GM21717 (cell line): ENCODE measurements at regions not wholly inside any gene's neighbourhood (a gene's known extent, or its start where the extent isn't known, plus 50 kb on each side); places are given as distances from the start of the nearest gene placed in this dataset.
"Not testable (repeated sequence)": the region's sequence is repeated elsewhere in the genome, so short reads cannot be mapped to it uniquely, and the experiment has no call there.

ENCODE experiments used
- ATAC-seq: cut with Tn5 transposase; IDR thresholded peaks from one replicate; pipeline ENCODE4 v1.9.1; 2021; ENCODE audit warnings: mild to moderate bottlenecking, moderate library complexity; ENCODE audit not compliant: unreplicated experiment

DNA sequence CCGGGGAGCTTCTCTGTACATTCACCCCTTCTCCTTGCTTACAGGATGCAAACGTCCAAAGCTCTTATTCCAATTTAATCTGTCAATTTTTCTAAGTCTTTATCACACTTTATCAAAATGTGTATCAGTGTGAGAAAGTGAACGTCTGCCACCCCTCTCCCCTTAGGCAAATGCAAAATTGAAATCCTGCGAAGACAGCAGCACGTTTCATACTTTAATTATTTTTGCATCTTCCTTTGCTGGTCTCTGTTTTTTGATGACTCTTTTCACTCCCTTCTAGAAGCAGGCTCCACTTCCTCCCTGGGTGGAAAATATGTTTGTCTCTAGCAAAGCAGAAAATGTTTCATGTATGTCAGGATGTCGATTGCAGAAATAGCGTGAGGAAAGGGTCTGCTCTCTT lies 576.5 kb upstream of the BRINP1 start:
- ATAC-seq = no peak

DNA sequence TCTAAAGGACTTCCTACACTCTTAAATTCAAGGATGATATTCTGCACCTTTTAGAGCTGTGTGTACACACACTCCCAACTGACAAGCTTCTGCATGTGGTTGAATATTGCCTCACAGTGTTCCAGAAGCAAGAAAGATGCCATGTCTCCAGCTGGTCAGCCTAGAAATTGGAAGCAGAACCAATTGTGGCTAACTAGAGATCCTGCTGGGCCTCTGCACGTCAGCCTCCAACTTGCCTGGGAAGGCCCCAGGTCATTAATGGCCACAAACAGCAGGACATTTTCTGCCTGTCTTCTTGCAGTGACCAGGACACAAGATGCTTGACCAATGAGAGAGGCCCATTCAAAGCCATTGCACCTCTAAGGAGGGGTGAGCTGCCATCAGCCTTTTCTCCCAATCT lies 571.9 kb upstream of the BRINP1 start:
- no peak for ATAC-seq

DNA sequence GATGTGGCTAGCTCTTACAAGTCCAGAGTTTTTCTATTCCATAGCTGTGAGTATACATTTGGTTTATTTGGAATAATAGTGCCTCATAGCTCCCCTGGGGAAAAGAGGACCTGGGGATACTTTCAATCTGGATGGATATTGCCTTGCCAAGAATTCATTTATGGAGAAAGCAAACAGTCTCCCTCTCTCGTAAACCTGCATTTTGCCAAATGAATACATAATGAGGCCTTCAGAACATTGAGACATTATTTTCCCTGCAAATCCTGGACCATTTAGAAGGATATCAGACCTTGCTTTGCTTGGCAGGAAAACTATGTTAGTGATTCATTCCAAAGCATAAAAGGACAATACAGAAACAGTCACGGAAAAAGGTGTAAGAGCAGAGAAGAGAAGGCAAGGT lies 569.6 kb upstream of the BRINP1 start:
- no peak for ATAC-seq

DNA sequence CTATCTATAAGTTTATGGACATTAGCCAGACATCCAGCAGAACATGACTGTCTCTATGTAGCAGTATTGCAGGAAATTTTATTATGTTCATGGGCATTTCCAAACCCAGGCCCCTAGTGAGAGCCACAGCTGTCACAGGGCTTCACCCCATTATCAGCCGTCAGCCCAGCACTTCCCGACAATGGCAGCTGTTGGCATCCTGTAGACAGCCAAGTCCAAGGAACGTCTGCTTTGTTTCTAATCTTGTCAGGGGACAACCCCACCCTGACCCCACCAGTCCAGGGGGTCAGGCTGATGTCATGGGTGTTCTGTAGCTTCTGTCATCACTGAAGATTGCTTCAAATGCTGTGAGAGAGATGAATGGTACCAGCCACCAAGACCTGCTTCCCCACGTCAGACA lies 565.3 kb upstream of the BRINP1 start:
- no peak for ATAC-seq

DNA sequence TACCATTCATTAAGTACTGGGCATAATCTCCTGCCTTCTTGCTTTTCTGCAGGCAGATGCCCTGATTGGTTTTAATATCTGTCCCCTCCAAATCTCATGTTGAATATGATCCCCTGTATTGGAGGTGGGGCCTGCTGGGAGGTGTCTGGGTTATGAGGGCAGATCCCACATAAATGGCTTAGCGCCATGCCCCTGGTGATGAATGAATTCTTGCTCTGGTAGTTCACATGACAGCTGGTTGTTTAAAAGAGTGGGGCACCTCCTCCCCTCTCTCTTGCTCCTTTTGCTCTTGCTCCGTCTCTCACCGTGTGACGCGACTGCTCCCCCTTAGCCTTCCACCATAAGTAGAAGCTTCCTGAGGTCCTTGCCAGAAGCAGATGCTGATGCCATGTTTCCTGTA lies 564.0 kb upstream of the BRINP1 start:
- ATAC-seq = no peak

DNA sequence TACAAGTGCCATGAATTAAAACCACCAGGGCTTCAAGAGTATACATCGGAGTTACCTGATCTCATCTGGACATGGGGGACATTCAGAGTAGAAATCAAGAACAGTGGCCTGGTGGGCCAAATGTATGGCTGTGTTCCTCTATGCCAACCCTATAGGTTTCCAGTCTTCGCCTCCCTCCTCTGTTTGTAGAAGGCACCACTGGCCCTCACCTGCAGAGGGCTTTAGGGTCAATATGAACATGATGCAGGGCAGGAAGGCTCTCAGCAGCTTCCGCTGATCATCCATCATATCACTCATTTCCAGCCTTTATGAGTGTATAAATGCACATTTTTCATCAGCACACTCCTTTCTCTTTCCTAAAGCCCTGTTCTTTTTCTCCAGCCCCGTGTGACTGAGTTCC lies 555.5 kb upstream of the BRINP1 start:
- no peak for ATAC-seq

DNA sequence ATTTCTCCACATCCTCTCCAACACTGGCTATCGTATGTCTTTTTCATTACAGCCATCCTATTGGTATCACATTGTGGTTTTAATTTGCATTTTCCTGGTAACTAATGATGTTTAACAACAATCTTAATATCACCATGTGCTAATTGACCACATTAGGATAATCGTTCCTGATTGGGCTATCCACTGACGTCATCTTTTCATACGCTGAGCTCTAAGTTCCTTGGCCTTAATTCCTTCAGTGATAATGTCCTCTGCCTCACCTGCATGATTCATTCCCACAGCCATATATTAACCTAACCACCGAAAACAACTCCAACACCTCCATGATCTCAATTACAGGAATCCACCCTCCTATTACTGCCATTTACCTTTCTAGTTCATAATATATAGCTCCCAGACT lies 547.9 kb upstream of the BRINP1 start:
- no peak for ATAC-seq

DNA sequence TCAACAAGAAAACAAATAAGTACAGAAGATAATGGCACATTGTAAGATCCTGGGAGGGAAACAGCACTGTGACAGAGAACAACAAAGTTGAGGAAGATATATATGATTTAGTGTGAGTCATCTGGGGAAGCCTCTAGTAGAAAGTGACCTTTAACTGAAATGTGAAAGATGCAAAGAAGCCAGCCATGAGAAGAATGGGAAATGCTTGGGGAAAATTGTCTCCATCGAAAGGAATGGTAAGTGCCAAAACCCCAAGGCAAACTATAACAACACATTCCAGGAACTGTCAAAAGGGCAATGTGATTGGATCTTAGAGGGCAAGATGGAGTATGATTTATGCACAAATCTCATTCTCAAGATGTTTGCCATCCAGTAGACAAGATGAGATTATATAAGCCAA lies 537.8 kb upstream of the BRINP1 start:
- no peak for ATAC-seq

DNA sequence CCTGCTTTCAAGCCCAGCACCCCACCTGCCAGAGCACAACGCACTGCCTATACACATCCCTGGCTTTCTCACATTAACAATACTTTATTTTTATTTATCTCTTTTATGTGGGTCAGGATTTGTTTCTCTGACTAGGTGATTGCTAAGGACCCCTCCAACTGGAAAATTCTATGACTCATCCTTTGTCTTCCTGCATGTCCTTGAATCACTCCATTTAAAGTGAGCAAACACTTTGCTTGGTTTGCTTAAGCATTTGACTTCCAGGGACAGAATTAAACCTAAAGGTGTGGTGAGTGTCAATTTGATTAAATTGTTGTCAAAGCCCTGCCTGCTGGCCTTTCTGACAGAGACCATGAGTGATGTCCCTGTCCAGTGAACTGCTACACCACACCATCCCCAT lies 536.5 kb upstream of the BRINP1 start:
- no peak for ATAC-seq

DNA sequence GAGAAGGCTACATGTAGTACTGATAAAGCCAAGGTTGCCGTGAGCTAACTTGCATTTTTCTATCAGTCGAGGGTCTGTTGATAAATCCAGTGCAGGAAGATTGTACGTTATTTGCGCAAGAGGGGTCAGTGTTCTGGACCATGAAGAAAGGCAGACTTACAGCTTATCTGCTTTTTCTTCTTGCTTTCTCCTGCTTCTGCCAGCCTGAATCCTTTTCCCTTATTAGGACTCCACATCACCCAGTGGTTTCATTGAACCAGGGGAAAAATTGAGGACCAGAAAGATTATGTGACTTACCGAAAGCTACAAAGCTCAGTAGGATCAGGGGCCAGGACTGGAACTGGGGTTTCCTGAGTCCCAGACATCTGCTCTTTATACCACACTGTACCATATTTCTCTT lies 534.6 kb upstream of the BRINP1 start:
- ATAC-seq = no peak

DNA sequence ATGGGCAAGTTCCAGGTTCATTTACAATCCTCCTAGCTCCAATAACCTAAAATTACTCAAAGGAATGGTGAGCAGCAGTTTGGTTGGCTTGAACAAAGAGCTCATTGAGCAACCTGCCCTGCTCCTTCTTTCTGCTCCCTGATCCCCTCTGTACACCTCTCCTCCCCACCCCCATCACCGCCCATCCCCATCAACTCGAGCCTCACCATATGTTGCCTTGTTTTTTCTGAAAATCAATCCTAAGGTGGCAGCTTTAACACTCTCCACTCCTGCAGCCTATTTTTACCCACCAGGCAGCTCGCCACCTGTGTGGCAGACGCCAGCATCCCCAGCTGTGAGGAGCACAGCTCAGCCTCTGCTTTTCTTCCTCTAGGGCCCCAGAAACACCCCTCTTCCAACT lies 533.4 kb upstream of the BRINP1 start:
- ATAC-seq = no peak

DNA sequence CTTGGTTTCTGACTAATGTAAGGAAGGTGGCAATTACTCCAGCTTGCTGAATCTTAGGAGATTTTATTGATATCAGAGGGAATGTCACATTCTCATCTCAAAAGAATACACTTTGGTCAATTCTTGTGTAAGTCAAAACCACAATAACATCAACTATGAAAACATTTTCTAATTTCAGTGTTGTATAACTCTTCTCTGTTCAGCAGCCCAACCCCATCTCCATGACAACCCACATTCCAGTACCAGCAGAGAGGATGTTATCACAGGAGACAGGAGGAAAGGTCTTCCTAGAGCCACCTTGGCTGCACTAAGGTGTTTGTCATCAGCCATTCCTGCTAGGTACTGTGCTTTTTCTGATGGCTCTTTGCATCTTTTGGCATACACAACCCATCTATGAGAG lies 529.1 kb upstream of the BRINP1 start:
- no peak for ATAC-seq

DNA sequence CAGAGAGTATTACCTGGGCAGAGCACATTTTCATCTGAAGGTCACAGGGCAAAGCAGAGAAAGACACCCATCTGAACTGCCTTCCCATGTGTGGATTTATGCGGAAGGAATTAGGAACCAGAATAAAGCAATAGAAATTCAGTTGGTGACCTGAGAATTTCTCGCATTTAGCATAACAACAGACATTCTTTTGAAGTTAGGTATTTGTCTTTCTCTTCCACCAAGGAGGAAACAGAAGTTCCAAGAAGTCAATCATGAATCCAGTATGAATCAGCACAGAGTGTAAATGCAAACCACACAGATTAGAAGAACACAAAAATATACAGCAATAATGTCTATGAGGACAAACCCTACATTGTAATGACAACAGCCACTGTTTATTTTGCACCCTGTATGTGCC lies 515.2 kb upstream of the BRINP1 start:
- no peak for ATAC-seq

DNA sequence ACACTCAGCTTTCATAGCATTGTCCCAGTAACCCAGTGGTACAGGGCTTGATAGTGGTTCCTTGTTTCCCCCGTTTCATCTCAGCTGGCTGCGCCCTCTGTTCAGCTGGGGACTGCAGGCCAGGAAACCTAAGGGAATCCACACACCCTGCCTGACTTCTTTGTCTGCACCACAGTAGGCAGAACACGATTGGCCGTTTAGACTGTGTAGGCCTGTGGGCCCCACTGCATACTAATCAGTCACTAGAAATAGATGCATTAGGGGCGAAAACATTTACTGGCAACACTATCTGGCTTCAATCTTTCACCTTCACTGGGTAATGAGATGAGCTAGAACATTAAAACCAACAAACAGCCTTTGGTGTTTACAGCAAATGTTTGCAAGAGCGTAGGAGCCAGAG lies 512.7 kb upstream of the BRINP1 start:
- no peak for ATAC-seq

DNA sequence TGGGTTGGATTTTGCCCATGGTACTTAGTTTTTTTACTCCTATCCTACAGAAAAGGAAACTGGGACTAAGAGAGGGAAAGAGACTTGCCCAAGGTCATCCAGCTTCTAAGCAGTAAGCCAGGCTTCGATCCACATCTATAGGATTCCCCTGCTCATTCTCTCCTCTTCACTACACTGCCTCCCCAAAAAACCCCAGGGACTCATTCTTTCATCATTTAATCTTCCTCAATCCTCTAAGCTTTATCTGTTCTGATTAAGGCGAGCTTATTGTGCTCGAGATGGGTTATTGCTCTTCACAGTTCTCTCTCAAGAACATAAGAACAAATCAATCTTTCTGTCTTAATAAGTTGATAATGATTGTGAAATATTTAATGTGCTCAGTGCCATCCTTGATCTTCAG lies 511.1 kb upstream of the BRINP1 start:
- no peak for ATAC-seq

DNA sequence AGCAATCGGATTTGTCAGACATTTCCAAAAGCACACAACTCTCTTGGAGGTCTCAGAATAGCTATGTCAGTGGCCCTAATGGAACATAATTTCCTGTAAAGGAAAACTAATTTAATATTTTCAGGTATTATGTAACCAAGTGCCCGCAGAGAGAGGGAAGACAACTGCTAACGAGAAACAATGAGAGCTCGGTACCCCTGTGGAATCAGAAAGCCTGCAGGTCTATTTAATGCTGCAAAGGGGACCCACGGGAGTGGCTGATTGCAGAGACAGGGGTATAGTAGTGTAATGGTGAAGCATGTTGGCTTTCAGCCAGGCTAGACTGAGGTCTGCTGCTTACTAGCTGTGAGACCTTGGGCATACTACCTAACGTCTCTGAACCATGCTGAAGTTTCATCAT lies 508.1 kb upstream of the BRINP1 start:
- ATAC-seq = no peak

DNA sequence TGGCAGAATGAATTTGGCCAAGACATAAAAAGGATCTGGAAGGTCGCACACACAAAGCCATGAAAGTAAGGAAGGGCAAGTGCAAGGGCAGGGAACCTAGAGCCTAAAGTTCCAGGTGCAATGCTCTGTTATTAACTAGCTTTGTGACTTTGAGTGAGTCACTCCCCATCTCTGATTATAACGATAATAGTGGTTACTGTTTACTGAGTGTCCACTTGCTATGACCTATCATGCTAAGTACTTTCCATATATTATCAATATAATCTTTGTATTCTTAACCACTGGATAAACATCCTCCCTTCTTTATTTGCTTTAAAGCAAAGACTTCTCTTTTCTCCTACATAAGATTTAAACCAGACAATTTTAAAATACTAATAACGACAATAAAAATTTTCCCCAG lies 504.6 kb upstream of the BRINP1 start:
- no peak for ATAC-seq

DNA sequence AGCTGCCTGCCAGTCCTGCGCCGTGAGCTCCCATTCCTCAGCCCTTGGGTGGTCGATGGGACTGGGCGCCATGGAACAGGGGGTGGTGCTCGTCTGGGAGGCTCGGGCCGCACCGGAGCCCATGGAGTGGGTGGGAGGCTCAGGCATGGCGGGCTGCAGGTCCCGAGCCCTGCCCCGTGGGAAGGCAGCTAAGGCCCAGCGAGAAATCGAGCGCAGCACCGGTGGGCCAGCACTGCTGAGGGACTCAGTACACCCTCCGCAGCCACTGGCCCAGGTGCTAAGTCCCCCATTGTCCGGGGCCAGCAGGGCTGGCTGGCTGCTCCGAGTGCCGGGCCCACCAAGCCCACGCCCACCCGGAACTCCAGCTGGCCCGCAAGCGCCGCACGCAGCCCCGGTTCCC lies 501.0 kb upstream of the BRINP1 start:
- not testable (repeated sequence) for ATAC-seq

DNA sequence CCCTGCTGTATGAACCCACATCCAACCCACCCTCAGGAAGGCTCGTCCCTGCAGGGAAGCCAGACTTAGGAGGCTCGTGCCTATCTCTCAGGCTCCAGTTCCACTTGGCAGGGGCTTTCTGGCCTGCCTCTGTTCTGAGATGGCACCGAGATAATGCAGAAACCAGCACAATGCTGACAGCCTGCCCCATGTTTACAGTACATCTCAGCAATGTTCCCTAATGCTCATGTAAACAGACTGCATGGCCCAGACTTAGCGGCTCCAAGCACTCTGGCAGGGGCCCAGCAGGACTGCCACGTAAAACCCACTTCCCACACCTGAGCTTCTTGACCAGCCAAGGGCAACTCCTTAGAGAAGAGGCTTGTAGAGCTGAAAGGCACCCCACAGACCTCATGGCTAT lies 499.5 kb upstream of the BRINP1 start:
- ATAC-seq = no peak

DNA sequence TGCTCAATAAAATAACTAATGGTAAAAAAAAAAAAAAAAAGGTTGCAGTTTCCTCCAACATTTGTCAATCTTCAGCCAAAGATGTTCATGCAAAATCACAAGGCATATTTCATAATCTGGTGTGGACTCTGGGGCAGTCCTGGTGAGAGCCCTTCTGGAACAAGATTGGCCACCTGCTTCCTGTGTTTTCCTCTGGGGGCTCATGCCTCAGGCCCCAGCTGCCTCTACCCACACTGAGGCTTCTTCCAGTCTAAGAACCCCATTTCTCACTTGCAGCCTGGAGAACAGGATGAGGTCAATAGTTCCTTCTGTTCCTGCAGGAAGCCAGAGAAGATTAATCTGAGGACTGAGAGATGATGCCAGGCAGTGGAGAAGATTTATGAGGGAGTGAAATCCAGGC lies 492.6 kb upstream of the BRINP1 start:
- ATAC-seq = no peak

DNA sequence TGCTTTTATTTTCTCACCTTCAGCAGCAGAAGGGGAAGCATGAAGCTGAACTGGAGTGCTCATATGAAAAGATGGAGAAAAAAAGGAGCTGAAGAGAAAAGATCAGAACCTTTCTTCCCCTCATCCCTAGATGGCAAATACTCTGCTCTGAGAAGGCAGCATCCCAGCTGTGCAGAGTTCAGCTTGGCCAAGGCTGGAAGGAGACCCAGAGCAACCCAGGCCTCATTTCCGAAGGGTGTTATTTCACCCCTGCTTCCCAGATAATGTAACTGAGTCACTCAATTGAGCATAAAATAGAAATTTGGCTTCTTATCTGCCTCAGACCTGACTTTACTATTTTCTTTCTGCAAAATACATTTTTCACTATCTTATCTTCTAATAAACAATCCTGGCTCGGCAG lies 489.9 kb upstream of the BRINP1 start:
- ATAC-seq = no peak

DNA sequence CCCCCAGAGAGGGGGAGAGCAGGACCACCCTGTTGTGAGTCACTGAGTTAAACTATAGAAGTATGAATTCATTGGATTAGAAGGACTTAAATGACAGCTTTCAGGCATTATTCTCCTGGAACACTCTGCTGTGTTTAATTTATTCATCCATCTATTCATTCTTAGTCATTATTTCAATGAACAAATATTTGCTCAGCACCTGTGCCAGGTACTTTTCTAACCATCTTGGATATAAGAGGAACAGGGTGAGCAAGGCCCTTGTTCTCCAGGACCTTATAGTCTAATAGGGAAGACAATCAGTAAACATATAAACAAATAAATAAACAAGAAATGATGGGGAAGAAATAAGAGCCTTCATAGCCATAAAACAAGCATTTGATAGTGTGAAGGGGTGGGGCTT lies 483.9 kb upstream of the BRINP1 start:
- ATAC-seq = no peak

DNA sequence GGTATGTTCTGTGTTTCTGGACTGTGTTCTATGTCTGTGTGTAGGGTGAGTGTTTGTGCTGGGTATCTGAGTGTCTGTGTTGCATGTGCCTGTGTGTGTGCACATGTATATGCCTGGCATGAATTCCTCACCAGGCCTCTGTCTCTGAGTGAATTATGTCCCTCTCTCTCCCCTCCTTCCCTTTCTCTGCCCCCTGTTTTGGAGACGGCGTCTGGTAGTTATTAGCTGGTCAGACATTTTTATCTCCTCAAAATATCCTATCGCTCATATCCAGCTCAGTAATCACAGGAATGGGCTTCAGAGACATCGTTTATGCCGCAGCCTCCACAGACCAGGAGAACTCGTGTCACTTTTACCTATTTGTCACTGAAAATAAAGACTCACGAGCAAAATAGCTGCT lies 483.2 kb upstream of the BRINP1 start:
- no peak for ATAC-seq

DNA sequence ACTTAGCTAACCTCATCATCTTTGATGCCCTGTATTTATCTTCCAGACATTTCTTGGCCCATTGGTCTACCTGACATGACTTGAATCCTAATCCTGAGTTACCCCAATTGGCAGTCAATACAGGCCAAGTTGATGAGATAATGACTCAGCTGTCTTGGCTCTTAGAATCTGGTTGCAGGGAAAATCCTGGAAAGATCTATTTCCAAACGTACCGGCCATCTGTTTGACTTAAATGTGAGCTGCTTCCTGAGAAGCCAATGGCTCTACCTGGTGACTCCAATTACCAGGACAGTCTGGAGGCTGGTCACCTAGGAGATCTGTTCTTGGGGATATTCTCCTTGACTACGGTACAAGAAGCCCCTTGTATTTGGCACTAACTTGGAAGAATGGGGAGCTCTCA lies 475.2 kb upstream of the BRINP1 start:
- no peak for ATAC-seq
